ENCODE measurements at regions not wholly inside any gene's neighbourhood (a gene's known extent, or its start where the extent isn't known, plus 50 kb on each side); places are given as distances from the start of the nearest gene placed in this dataset.

DNA sequence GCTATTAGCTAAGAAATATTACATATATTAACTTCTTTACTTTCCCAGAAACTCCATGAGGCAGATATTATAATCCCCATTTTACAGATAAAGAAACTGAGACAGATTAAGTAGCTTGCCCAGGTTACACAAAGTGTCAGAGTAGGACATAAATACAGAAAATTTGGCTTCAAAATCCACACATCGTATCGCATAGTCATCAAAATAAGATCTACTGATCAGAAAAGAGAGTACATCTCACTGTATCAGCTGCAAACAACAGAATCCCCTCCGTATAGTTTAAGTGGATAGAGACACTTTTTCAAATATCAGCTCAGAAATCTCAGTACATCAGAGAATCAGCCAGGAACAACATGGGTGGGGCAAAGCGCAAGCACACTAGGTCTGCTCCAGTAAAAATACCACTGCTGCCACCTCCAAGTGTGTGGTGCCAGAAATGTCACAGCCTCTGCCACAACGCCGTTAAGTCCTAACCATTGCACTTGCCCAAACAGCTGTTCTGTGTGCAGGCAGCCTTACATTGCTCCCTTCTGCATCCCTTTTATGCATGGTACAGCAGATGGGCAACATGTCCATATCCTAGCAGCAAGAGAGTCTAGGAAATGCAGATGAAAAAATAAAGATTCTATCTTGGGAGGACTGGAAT, 204.8 kb downstream of the KLF12 start:
- no peak for DNase-seq

DNA sequence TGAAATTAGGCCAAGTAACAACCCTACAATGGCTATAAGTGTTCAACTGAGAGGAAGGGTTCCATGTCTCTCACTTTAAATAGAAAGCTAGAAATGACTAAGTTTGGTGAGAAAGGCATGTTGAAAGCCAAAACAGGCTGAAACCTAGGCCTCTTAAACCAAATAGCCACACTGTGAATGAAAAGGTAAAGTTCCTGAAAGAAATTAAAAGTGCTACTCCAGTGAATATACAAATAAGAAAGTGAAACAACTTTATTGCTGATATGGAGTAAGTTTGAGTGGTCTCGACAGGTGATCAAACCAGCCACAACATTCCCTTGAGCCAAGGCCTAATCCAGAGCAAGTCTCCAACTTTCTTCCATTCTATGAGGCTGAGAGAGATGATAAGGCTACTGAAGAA, 209.6 kb downstream of the KLF12 start:
- peak; percentile 57 for DNase-seq

- peak; percentile 2 for DNase-seq
Measured at GRCh38 chr13:73922493-73923393, 211.5 kb downstream of the KLF12 start.

DNA sequence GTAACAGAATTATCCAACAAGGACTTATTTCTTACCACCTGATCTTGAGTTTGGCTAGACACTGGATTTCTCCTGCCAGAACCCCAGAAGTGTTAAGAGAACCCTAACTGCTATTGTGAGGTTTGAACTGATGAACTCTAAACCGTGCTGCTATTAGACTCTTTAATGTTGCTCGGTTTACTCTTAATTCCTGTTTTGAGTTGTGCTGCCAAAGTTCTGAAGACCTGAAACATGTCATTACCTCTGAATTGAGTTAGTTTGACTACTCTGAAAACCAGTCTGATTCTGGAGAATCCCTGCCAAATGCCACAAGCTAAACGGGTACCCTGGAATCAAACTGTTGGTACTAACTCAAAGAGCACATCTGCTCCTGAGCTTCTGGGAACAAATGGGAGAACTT, 215.5 kb downstream of the KLF12 start:
- no peak for DNase-seq

DNA sequence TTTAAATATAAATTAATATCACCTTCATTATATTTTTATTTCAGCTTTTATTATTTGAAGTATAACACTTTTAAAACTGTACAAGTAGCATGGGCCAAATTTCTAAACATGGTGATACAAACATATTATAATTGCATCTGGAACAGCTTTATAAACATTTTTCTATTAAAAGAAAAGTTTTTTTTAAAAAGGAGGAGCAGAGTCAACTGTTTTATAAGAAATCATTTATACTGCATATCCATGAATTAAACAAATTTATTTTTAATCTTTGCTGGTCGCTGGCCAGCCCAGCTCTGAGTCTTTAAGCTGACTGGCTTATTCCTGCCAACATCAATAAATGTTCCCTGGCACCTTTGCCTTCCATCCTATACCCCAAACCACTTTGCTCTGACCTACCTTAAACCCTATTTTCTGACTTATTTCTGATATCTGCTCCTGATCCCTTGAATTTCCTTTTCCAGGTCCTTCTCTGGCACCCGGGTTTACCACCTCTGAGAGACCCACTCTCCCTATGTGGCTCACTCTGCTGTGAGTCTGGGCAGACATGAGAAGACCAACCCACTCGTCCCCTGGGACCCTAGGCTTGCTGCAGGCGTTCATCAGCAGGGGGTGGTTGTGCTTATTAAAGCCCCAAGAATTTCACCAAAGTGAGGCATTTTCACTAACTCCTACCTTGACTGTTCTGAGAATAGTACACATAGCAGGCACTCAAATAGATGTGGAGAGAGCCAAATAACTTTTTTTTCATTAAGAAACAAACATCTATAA, 220.3 kb downstream of the KLF12 start:
- DNase-seq: no peak

DNA sequence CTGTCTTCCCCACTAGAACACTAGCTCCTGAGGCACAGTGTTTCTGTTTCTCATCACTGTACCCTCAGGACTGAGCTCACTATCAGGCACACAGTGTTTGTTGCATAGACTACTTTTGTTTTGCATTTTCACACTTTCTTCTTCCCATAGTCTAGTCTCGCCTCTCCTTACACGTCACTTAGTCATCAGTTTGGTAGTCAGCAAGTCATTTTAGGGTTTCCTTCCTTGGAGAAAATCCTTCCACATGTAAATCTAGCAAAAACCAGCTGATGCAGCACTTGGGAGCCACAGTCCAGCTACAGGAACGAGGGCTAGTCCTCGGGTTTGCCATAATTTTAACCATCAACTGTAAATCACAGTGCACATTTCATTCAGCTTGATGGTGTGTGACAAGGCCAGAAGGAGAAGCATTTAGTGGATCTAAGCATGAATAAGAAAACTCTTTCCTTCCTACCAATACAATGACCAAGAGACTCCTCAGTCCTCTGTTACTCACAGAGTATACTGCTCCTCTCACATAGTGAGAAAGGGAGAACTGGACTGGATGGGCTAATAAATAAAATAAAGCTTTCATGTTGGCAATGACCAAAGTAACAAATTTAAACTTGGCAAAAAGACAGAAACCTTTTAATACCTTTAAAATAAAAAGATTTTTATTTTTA, 221.0 kb downstream of the KLF12 start:
- DNase-seq: peak; percentile 14

DNA sequence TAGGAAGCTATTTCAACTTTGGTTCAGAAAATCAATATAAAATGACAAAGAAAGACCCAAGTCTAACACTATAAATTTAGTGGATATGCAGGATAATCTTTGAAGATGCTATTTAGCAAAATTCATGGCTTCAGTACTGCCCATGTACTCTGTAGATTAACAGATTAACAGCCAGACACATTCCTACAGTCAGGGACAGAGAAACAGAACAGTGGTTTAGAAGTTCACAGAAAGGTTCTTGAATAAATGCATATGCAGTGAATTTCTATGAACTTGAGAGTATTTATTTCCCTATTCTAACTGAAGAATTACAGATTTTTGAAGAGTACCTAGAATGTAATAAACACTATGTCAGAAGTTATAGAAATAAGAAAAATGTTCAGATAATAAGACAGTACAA, 222.8 kb downstream of the KLF12 start:
- no peak for DNase-seq

DNA sequence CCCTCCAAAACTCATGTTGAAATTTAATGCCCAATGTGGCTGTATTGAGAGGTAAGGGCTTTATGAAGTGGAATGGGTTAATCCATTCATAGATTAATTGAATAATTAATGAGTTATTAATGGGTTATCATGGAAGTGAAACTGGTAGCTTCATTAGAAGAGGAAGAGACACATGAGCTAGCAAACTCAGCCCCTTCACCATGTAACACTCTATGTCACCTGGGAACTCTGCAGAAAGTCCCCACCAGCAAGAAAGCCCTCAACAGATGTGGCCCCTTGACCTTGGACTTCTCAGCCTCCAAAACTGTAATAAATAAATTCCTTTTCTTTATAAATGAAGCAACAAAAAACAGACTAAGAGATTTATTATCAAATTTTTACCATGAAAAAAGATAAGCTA, 223.5 kb downstream of the KLF12 start:
- no peak for DNase-seq

- no peak for DNase-seq
Measured at GRCh38 chr13:73908809-73909208, 225.4 kb downstream of the KLF12 start.

GRCh38 chr13:73904625-73905024, 229.6 kb downstream of the KLF12 start:
- DNase-seq: no peak

DNA sequence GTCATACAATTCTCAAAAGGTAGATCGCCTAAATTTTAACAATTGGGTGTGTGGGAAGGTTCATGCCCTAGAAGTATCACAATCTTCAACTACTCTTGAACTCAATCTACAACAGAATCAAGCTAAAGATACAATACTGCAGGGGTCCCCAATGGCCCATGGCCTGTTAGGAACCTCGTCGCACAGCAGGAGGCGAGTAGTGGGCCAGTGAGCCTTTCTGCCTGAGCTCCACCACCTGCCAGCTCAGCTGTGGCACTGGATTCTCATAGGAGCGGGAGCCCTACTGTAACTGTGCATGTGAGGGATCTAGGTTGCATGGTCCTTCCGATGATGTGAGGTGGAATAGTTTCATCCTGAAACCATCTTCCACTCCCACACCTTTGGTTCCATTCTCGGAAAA, 230.6 kb downstream of the KLF12 start:
- no peak for DNase-seq

DNA sequence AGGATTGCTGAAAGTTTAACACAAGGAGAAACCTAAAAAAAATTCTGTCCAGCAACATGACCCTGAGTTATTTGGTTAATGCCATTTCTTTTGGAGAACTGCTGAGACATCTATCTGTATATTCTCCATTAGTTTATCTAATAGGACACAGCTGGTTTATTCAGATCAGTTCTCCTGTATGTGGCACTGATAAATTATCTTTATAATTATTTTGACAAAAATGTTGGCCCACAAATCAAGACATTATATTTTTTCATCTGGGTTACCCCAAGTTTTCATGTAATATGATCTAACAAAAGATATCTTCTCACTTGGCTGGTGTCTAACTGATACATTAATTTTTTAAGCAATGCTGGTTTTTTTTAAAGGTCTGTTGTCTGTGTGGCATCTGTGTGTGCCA, 231.4 kb downstream of the KLF12 start:
- no peak for DNase-seq

DNA sequence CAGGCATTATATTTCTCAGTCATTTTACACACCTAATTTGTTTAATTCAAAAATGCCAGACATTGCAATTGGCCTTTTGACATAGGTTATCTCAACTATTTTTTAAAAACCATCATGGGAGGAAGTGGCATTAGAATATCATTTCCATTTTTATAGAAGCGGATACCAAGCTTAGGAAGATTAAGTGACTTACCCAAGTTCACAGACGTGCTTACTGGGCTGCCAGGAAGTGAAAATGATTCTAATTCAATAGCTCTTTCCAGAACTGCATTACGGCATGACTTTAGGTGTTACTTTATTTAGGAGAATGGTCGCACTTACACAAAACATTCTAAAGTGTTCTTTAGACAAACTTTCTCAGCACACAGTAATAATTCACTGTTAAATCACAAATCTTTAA, 231.9 kb downstream of the KLF12 start:
- DNase-seq: no peak

GRCh38 chr13:73901324-73902068, 232.7 kb downstream of the KLF12 start:
- no peak for DNase-seq

- DNase-seq: no peak
Measured at GRCh38 chr13:73900591-73900990, 233.6 kb downstream of the KLF12 start.

DNA sequence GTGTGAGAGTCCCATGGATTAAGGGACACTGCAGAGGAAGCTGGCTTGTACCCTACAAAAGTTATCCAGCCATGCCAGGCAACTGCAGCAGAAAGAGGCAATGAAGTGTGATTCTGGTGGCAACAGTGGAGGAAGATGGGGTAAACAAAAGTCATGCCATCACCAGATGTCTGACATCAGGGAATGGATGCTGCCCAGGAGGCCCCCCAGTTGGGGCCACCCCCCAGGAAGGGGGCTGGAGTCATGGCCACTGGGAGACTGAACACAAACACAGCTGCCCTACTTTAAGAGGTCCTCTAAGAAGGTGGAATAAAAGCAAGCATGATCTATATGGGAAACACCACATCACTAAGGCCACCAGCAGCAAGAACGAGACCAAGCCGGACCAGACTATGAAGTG, 235.3 kb downstream of the KLF12 start:
- DNase-seq: no peak

DNA sequence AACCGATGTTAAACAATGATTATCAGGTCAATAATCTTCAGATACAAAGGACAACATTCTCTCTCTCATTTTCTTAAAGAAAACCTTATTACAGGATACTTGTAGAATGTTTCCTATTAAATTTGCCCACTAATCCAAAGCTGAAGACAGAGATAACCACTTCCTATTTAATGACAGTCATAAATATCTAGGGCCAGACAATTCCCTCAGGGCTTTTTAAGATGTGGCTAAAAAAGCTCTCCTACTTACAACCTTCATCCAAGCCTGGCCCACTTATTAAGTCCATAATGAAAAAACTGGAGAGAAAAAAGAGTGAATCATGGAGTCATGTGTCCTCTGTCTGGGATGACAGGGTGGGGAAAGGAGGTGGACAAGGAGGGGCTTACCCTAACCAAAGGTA, 235.9 kb downstream of the KLF12 start:
- DNase-seq: no peak

GRCh38 chr13:73894995-73895571, 239.1 kb downstream of the KLF12 start:
- DNase-seq: no peak

DNA sequence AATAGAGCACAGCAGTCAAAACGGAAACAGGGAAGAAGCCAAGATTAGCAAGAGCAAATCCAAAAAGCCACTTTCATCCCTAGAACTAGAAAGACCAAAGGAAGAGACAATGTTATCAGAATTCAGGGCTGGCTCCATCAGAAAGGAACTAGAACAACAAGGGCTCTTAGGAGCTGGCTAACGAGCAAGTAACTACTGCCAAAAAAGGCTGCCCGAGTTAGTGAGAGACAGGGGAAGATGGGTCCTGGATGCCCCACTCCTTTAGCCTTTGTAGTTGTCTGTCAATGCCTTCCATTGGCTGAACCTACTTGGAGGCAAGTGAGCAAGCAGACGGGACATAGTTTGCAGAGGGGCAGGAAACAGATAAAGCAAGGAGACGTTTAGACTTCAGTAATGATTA, 240.4 kb downstream of the KLF12 start:
- DNase-seq: no peak

DNA sequence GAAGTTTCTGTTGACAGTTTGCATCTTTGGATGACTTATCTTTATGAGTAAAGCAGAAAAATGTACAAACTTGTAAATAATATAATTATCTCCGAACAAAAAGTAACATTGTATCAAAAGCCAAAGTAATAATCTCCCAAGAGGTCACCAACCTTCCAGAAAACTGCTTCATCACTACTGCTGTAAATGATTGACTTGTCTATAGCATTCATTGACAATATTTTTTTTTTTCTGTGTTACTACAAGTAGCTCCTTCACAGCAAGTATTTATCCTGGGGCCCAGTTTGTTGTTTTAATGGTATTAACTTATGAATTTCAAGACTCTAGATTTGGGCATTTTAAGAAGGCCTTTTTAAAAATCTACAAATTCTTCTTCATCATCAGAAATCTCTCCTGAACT, 242.4 kb downstream of the KLF12 start:
- no peak for DNase-seq

- no peak for DNase-seq
Measured at GRCh38 chr13:73883162-73883561, 251.0 kb downstream of the KLF12 start.

GRCh38 chr13:73880365-73880764, 253.8 kb downstream of the KLF12 start:
- no peak for DNase-seq
